ELF-1 (cell line): ENCODE measurements at regions not wholly inside any gene's neighbourhood (a gene's known extent, or its start where the extent isn't known, plus 50 kb on each side); places are given as distances from the start of the nearest gene placed in this dataset.

Source experiments
- DNase-seq: peaks from one replicate; pipeline ENCODE4 v3.0.0-alpha.2; 2016; ENCODE audit warnings: low read depth, low spot score

- no peak for DNase-seq
Measured at GRCh38 chr5:59972043-59972442, 78.5 kb upstream of the PDE4D start.

GRCh38 chr5:59959330-59959729 lies 65.8 kb upstream of the PDE4D start:
- DNase-seq: no peak

DNA sequence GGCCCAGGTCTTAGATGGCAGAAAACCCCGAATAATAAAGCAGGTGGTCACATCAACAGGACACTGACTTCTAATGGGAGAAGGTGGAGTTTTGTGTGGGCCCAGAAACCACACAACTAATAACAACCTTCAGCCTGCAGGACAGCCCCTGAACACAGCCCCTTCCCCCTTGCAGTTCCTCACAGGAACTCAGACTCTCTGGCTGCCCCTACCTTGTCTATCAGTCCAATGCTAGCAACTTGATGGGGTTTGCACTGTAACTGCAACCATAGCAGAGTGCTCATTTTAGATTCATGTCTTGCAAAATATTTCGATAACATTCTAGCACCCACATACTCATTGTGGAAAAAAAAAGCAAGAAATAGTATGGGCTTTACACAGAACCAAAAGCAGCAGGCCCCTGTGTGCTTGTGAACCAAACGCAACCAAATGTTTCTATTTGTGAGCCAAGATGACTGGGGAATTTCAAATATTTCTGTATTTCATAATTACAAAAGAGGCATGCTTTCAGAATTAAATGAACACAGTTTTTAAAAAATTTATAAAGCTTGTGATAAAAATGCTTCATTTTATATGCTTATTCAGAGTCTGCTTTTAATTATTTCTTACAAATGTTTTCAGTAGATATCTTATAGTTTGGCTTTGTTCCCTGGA lies 62.7 kb upstream of the PDE4D start:
- DNase-seq: no peak

DNA sequence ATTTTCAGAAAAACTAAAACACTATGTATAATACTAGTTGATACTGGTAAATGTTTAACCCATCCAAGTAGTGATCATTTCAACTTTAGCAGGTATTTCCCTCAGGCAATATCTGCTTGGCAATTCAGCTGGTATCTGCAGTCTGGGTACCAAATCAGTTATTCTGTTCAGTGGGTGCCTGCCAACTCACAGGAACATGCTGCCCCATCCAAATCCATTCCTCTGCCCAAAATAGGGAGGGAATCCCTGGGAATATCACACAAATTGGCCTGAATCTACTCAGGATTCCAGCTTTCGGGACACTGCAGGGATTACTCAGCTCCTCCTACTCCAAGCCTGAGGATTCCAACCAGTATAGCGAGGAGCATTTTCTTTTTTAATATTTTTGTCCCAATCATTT lies 61.7 kb upstream of the PDE4D start:
- DNase-seq: no peak

- DNase-seq: no peak
Measured at GRCh38 chr5:59943452-59944113, 50.1 kb upstream of the PDE4D start.
